ENCODE measurements at regions not wholly inside any gene's neighbourhood (a gene's known extent, or its start where the extent isn't known, plus 50 kb on each side); places are given as distances from the start of the nearest gene placed in this dataset.

DNA sequence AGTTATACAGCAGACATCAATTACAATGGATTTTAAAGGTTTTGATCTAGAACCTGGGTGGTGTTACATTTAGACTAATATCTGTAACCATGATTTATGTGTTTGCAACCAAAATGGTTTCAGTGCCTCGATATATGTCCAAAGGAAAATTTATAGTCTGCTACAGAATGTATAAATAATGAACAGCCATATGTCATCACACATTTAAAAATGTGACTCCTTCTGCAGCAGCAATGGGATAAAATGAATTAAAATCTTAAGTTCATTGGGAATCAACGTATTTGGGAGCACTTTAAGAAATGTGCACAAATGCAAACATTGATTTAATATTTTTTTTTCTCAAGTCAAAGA is 610.2 kb downstream of the TMEM114 start:
- Histone ChIP-seq H3K4me3 (no peak overlapping the region), H3K36me3 (no peaks in the 10 kb centered on the region), H3K9me3 (no peaks in the 10 kb centered on the region), H3K27me3 (no peaks in the 10 kb centered on the region), H3K4me1 (no peaks in the 10 kb centered on the region), H3K27ac (no peak overlapping the region)
- TF ChIP-seq, protein P1, sequence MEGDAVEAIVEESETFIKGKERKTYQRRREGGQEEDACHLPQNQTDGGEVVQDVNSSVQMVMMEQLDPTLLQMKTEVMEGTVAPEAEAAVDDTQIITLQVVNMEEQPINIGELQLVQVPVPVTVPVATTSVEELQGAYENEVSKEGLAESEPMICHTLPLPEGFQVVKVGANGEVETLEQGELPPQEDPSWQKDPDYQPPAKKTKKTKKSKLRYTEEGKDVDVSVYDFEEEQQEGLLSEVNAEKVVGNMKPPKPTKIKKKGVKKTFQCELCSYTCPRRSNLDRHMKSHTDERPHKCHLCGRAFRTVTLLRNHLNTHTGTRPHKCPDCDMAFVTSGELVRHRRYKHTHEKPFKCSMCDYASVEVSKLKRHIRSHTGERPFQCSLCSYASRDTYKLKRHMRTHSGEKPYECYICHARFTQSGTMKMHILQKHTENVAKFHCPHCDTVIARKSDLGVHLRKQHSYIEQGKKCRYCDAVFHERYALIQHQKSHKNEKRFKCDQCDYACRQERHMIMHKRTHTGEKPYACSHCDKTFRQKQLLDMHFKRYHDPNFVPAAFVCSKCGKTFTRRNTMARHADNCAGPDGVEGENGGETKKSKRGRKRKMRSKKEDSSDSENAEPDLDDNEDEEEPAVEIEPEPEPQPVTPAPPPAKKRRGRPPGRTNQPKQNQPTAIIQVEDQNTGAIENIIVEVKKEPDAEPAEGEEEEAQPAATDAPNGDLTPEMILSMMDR (IDR thresholded peaks at IDR 0.05), result no peak
- no peak for TF ChIP-seq POLR2A (IDR thresholded peaks at IDR 0.05)
- 23 to 54% methylated on average over 2 of the region's 2 CpGs for WGBS, 2 donors
- intact Hi-C loops (cut with DNase I), result no loop called here
- DNase-seq, result no peak

DNA sequence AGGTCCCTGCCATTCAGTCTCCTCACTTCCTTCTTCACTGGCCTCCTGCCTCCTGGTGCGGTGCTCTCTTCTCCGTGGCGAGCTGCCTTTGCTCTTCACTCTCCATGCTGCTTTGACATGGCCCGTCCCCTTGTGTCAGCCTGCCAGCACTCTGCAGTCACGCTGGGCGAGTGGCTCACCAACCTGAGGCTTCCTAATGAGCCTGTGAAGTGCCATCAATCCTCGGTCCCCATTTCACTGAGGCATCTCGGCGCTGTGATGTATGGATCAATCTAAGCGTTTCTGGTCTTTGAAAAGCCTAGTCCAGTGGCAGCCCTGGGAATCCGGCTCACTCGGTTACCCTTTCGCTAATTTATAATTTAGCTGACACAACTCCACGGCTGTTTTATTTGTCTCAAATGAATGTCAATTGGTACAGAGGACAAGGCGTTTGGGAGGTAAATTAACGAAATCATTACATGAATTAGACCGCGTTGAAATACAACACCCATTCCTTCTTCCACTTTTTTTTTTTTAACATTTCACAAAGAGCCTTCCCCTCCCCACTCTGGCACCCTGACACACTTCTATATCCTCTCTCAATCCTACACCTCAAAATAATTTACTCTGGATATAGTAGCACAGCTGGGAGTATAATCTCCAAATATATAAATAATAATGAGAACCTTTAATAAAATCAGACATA is 610.7 kb downstream of the TMEM114 start:
- Histone ChIP-seq H3K36me3 (no peaks in the 10 kb centered on the region), H3K27me3 (no peaks in the 10 kb centered on the region), H3K4me1 (no peaks in the 10 kb centered on the region), H3K27ac (no peak overlapping the region), H3K4me3 (no peak overlapping the region), H3K9me3 (no peaks in the 10 kb centered on the region)
- intact Hi-C loops (cut with DNase I), result no loop called here
- no peak for DNase-seq
- TF ChIP-seq POLR2A (IDR thresholded peaks at IDR 0.05), result no peak
- TF ChIP-seq, protein P1 (IDR thresholded peaks at IDR 0.05), result no peak
- WGBS, 2 donors, result 74 to 80% methylated on average over 18 of the region's 18 CpGs

DNA sequence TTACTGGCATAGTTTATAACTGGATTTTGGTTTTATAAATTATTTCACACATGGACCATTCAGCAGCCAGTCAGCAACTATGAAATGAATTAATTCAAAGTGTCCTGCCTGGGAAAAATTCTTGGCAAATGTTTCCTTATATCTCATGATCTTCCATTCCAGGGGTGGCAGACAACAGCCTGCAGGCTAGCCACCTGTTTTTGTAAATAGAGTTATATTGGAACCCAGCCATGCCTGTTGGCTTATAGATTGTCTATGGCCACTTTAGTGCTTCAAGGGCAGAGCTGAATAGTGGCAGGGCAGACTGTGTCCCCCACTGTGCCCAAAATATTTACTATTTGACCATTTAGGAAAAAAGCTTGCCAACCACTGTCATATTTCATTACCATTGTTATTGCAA is 613.7 kb downstream of the TMEM114 start:
- TF ChIP-seq POLR2A (IDR thresholded peaks at IDR 0.05), result no peak
- TF ChIP-seq, protein P1 (IDR thresholded peaks at IDR 0.05), result no peak
- intact Hi-C loops (cut with DNase I), result no loop called here
- no peak overlapping the region for H3K4me3 ChIP-seq
- H3K27ac ChIP-seq, result no peak overlapping the region
- H3K9me3 ChIP-seq, result no peaks in the 10 kb centered on the region
- no peaks in the 10 kb centered on the region for H3K36me3 ChIP-seq
- no peak for DNase-seq
- H3K4me1 ChIP-seq, result no peaks in the 10 kb centered on the region
- no peaks in the 10 kb centered on the region for H3K27me3 ChIP-seq

DNA sequence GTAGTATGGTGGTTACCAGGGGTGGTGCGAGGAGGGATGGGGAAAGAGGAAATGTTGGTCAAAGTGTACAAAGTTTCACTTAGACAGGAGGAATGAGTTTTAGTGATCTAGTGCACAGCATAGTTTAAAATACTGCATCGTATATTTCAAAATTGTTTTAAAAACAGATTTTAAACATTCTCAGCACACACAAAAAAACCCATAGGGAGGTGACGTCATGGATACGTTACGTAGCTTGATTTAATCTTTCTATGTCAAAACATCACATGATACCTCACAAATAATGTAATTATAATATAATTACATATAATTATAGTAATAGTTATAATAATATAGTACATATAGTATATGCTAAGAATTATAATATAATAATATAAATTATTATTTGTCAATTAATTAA is 614.2 kb downstream of the TMEM114 start:
- Histone ChIP-seq H3K4me3 (no peak overlapping the region), H3K9me3 (no peaks in the 10 kb centered on the region), H3K36me3 (no peaks in the 10 kb centered on the region), H3K27me3 (no peaks in the 10 kb centered on the region), H3K27ac (no peak overlapping the region), H3K4me1 (no peaks in the 10 kb centered on the region)
- intact Hi-C loops (cut with DNase I), result no loop called here
- 80 to 81% methylated on average over 5 of the region's 5 CpGs for WGBS, 2 donors
- no peak for DNase-seq
- no peak for TF ChIP-seq POLR2A (IDR thresholded peaks at IDR 0.05)
- TF ChIP-seq, protein P1 (IDR thresholded peaks at IDR 0.05), result no peak

DNA sequence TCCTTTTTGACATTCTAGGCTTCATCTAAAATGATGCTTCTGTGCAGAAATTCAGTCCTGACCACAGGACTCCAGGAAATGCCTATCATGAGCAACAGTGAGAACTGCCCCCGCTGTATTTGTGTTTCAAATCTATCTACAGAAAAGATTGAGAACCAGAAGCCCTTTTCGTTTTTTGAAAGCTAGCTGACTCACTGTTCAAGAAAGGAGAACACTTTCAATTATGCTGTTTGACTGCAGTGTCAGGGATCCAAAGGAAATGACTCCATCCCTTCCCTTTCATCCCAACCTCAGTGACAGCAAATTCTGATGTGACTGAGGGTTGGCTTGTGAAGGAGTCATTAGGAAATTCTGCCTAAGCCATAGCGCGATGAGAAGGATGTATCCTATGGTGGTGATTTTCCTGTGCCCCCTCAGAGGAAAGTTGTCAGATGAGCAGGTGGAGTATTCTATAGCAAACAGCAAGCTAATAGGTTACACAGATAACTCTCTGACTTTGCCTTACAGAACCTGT is 622.3 kb downstream of the TMEM114 start:
- Histone ChIP-seq H3K4me3 (no peak overlapping the region), H3K27me3 (no peaks in the 10 kb centered on the region), H3K36me3 (no peaks in the 10 kb centered on the region), H3K9me3 (no peaks in the 10 kb centered on the region), H3K4me1 (no peaks in the 10 kb centered on the region), H3K27ac (no peak overlapping the region)
- intact Hi-C loops (cut with DNase I), result no loop called here
- TF ChIP-seq POLR2A (IDR thresholded peaks at IDR 0.05), result no peak
- WGBS, 2 donors, result 70 to 83% methylated on average over 4 of the region's 4 CpGs
- no peak for DNase-seq

DNA sequence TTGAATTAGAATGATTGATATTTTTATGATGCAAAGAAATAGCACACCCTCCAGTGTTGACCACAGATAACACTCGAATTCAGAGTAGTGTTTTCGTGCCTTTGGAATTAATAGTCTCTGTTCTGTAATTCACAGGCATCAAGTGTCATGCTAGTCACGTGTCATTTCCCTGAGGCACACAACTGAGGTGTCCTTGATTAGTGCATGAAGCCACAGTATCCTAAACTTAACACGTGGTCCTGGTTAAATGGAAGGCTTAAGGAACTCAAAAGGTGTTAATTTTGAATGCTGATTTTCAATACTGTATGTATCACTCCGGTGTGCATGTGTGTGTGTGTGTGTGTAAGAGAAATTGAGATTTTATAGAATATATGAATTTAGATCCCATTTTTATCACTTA is 625.6 kb downstream of the TMEM114 start:
- no peak overlapping the region for H3K4me3 ChIP-seq
- no peak overlapping the region for H3K27ac ChIP-seq
- no peak for DNase-seq
- no peak for TF ChIP-seq POLR2A (IDR thresholded peaks at IDR 0.05)
- TF ChIP-seq, protein P1 (IDR thresholded peaks at IDR 0.05), result no peak
- no peaks in the 10 kb centered on the region for H3K36me3 ChIP-seq
- 61 to 63% methylated on average over 5 of the region's 5 CpGs for WGBS, 2 donors
- H3K9me3 ChIP-seq, result no peaks in the 10 kb centered on the region
- no peaks in the 10 kb centered on the region for H3K27me3 ChIP-seq
- intact Hi-C loops (cut with DNase I), result no loop called here
- no peaks in the 10 kb centered on the region for H3K4me1 ChIP-seq
